SK-N-DZ (cell line): ENCODE measurements at regions not wholly inside any gene's neighbourhood (a gene's known extent, or its start where the extent isn't known, plus 50 kb on each side); places are given as distances from the start of the nearest gene placed in this dataset.
"Not testable (repeated sequence)": the region's sequence is repeated elsewhere in the genome, so short reads cannot be mapped to it uniquely, and the experiment has no call there.

ENCODE experiments used
- DNase-seq: peaks from one replicate; pipeline ENCODE4 v3.0.0-alpha.2; 2015; ENCODE audit warnings: low spot score

DNA sequence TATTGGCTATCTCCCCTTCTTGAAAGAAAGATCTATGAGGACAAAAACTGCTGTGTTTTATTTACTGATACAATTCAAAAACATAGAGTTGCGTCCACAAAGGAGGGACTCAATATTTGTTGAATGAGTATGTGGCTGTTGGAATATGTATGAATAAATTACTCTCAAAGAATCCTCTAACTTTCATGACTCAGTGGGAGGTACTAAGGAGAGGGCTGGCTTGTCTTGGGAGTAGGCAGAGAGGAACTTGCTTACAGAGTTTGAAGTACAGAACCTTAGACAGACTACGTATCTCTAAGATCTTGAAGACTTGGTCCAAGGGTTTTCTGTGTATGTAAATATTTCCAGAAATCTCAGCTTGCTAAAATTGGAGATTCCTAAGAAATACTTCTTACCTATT lies 504.0 kb upstream of the PTCHD4 start:
- DNase-seq = no peak

DNA sequence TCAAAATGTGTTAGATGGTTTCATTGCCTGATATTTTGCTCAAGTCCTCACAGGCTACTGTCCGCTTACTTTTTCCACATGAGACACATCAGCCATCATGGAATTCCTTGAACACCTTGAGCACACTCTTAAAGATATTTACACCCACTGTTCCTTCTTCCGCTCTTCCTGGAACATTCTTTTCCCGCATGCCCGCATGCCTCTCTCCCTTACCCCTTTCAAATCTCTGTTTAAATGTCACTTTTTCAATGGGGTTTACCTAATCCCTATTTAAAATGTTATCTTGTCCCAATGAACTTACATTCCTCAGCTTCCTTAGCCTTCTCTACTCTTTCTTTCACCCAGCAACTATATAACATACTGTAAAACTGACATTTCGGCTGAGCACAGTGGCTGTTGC lies 503.3 kb upstream of the PTCHD4 start:
- no peak for DNase-seq

DNA sequence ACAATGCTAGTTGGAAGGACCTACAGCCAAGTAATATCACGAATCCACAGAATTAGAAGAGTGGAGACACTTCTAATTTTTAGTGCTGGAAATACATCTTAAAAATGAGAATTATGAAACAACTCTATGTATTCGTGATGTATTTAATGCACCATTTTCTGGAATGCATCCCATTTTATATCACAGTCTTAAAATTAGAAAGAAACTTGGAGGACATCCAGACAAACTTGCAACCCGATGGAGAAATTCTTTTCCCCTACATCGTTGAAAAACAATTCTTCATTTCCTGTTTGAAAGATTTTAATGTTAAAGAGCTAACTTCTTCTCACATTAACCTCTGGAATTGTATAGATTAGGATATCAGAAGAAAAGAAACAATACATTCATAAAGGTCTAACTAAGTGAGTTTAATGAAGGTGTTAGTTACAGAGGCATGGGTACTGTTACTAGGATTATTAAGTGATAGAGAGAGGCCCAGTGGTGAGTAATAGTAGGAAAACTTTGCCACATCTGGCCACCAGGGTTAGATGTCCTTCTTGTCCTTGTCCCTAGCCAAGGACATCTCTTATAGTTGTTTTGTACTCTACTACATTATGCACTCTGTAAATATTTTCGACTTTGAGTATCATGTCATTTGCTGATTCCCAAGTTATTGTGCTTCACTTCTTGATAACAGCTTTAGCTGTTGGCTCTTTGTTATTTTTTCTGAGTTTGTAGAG lies 502.4 kb upstream of the PTCHD4 start:
- no peak for DNase-seq

DNA sequence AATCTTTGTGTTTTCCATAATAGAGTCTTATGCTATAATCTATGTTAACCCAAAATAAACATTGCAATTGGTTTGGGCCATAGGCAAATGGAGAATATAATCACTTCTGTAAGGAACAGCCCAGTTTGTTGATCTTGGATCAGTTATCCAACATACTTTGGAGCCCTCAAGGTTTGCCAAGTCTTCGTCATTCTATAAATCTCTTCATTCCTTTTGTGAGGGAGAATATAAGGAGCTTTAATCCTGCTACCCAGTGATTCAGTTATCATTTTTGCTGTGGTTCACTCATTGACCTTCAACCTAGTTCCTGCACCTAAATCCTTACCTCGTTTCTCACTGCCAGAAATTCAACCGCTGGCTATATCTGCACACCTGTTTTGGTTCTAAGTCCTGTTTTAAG lies 500.3 kb upstream of the PTCHD4 start:
- no peak for DNase-seq

DNA sequence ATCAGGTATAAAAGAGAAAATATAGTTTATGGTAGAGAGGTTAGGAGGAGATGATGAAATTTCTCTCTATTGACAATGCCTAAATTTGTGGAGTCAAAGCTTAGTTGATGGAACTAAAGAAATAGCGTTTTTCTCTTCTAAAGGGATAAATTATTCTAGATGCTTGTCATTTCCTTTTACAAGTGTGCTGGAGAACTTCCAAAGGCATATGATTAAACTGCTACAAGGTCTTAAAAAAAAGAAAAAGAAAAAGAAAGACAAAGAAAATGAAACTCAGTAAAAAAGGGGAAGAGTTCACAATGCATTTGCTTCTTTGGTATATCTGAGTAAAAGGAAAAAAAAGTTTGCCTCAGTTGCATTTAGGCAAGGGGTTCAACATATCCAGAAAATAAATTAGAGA lies 499.8 kb upstream of the PTCHD4 start:
- DNase-seq = no peak

DNA sequence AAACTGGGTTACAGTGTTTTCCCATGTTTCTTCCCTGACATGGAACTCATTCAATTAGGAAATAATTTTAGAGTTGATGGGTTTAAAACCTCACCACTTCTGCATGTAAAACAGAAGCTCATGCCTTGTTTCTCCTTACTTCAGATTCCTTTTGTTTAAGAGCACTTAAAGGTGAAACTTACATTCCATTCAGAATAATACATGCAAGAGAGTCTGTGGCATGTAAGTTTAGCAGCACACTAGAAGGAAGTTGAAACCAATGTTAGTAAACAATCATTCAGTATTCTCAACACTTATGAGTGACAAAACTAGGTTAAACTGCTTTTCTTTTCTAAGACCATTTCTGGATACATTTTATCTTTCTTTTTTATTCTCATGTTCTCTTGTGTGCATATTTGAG lies 495.6 kb upstream of the PTCHD4 start:
- DNase-seq = no peak

DNA sequence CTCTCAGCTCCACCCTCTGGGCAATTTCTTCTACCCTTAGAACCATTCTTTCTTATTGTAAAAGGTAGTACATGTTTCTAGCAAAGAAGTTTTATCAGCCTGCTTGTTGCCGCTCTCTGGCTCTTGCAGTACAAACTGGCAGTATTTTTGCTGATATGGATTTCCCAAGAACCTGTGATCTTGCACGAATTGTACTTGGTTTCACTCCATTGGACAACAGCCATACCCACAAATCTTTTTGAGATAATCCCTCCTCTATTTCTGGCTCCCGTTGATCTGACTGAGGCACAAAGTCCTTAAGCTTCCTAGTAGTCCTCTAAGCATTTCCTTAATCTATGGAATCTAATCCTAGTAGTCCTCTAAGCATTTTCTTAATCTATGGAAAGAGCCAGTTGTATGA lies 487.0 kb upstream of the PTCHD4 start:
- no peak for DNase-seq

DNA sequence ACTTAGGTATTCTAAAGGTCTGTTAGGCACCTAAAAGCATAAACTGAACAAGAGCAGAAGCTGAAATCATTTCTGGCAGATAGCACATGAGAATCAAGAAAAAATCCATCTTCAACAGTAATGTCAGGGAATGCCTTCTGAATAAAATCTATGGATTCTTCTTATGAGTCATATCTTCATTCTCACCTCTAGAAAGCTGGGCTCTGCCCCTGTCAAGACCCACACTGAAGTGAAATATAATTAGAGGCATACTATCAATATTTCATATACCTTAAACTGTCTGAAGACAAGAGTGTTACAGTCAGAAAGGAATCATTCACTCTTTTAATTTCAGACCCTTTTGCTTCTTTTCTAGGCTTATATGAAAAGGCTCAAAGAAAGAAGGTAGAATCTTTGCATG lies 485.8 kb upstream of the PTCHD4 start:
- no peak for DNase-seq

DNA sequence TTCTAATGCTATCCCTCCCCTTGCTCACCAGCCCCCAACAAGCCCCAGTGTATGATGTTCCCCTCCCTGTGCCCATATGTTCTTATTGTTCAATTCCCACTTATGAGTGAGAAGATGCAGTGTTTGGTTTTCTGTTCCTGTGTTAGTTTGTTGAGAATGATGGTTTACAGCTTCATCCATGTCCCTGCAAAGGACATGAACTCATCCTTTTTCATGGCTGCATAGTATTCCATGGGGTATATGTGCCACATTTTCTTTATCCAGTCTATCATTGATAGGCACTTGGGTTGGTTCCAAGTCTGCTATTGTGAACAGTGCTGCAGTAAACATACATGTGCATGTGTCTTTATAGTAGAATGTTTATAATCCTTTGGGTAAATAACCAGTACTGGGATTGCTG lies 480.2 kb upstream of the PTCHD4 start:
- not testable (repeated sequence) for DNase-seq

DNA sequence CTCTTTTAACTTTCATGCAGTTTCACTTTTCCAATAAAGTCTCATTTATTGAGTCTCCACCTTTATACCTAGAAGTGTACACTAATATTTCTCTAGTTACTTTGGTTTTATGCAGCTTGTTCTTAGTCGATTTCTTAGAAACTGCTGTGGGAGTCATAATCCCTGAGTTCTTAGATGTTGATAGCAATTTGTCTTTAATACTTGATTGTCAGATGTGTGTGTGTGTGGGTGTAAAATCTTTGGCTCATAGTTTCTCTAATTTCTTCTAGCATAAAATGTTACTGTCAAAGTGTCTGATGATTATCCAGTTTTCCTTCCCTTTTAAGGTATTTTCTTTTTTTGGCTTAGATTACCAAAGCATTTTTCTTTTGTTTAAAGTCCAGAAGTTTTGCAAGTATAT lies 473.8 kb upstream of the PTCHD4 start:
- DNase-seq = no peak

DNA sequence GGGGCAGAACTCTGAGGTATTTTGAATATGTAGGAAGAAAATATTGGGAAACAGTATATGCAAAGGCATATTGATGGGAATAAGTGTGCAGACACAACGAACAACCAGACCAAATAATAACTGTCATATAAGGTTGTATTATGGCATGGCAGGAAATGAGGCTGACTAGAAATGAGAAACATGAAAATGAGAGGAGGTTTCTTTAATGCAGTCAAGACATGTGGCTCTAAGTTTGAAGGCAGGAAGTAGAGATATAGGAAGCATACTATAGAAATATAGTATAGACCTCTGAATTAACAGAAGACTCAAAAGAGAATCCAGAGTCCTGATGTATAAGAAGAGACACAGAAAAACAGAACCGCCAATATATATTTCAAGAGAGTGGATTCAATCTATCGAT lies 459.7 kb upstream of the PTCHD4 start:
- DNase-seq = no peak

DNA sequence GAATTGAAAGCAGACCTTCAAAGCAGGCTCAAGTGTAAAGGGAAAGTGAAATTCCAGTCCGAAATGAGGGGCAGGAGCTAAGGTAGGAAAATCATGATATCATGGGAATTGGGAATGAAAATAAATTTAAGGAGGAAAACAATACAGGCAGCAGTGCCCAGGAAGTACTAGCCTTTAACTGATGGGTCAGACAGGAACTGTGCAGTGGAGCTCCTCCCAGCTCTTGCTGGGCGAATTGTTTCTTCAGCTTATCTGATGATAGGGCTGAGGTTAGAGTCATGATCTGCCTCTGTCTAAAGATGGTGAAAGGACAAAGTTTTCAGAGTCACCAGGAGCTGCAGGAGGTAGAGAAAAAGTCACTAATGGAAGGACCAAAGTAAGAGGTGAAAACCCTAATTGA lies 457.9 kb upstream of the PTCHD4 start:
- DNase-seq = no peak

DNA sequence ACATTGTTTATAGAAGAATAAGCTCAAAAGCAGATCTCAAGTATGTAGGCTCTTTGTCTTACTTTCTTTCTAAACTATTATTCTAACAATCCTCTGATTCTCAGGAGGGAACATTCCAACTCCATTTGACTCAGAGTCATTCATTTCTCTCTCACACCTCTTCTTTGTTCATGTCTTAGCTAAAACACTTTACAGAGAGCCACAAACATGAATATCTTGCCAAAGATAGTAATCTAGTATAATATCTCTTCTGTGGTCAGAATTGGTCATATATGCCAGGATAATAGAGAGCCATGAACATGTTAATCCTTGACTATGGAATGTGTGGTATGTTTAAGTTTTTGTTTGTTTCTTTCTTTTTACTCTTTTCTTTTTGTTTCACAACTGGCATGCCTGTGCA lies 456.0 kb upstream of the PTCHD4 start:
- DNase-seq = no peak

DNA sequence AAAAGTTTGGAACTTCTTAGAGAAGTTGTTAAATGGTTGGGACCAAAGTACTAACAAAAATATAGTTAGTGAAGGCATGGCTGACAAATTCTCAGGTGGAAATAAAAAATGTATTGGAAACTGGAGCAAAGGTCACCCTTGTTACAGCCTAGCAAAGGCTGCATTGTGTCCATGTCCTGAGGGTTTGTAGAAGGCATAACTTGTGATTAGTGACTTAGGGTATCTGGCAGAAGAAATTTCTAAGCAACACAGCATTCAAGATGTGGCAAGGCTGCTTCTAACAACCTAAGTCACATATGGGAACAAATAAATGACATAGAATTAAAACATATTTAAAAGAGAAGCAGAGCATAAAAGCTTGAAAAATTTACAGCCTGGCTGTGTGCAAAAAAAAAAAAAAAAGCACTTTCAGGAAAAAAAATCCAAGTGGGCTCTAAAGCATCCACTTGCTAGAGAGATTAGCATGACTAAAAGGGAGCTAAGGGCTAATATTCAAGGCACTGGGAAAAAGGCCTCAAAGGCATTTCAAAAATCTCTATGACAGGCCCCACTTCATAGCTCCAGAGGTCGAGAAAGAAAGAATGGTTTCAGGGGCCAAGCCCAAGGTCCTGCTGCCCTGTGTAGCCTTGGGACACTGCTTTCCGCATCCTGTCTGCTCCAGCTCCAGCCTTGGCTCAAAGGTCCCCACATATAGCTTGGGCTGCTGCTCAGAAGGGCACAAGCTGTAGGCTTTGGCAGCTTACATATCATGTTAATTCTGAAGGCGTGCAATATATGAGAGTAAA lies 453.2 kb upstream of the PTCHD4 start:
- no peak for DNase-seq

DNA sequence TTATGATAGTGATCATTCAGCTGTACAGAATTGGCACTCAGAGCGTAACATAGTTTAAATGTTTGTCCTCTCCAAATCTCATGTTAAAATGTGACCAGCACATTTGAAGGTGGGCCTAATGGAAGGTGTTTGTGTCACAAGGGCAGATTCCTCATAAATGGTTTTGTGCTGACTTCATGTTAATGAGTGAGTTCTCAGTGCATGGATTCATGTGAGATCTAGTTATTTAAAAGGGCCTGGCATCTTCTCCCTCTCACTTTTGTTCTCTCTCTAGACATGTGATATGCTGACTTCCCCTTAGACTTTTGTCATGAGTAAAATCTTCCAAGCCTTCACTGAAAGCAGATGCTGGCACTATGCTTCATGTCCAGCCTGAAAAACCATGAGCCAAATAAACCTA lies 452.4 kb upstream of the PTCHD4 start:
- no peak for DNase-seq

DNA sequence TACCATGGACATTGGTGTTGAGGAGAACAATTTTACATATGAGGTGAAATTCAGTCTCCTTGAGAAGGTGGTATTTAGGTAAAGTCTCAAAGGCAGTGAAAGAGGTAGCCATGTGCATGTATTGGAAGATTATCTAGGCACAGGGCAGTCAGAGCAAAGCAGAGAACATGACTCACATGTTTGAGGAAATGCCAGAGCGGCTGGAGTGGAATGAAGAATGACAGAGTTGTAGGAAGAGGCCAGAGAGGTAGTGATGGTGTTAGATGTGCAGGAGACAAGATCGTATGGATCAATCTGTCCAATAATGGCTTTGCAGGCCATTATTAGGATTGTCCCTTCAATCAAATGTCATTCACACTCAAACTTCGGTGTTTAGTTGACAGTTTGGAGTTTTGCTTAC lies 449.4 kb upstream of the PTCHD4 start:
- DNase-seq = no peak

DNA sequence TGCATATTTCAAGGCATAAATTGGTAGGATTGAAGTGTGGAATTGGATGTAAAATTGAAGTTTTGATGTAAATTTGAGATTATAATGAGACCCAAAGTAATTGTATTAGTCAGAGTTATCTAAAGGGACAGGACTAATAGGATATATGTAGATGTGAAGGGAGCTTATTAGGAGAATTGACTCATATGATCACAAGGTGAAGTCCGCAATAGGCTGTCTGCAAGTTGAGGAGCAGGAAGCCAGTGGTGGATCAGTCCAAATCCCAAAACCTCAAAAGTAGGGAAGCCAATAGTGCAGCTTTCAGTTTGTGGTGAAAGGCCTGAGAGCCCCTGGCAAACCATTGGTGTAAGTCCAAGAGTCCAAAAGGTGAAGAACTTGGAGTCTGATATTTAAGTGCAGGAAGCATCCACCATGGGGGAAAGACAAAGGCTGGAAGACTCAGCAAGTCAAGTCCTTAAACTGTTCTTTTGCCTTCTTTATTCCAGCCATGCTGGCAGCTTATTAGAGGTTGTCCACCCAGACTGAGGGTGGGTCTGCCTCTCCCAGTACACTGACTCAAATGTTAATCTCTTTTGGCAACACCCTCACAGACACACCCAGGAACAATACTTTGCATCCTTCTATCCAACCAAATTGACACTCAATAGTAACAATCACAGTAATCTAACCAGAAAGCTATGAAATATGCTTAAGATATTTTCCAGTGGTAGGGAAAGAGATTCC lies 442.6 kb upstream of the PTCHD4 start:
- no peak for DNase-seq

DNA sequence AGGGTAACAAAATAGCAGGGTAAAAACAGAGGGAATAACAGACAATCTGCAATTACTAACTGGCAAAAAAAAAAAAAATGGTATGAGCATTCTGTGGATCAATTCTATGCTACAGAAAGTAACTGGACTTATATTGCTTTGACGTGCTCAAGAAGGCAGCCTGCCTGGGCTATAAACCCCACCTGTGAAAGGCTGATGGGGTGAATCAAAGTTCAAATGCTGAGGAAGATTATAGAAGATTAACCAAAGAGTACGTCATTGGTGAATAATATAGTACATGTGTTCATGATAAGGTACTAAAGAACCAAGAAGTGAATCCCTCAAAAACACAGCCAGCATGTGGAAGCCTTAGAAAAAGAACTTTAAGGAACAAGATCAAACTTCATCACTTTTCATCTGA lies 441.9 kb upstream of the PTCHD4 start:
- DNase-seq = no peak

DNA sequence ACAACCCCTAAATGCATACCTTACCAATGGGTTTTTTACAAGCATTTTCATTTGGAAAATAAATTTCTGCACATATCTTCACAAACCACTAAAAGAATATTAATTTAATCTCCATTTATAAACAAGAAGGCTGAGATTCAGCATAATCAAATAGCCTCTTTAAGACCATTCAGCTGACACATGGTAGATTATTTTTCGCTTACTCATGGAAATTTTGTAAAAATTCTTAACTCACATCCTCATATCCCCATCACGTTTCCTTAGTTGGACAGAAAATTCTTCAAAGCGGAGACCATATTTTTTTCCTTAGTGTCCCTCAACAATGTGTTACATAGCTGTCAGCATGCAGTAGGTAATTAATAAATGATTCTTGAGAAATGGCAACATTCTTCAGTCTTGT lies 439.6 kb upstream of the PTCHD4 start:
- DNase-seq = no peak

DNA sequence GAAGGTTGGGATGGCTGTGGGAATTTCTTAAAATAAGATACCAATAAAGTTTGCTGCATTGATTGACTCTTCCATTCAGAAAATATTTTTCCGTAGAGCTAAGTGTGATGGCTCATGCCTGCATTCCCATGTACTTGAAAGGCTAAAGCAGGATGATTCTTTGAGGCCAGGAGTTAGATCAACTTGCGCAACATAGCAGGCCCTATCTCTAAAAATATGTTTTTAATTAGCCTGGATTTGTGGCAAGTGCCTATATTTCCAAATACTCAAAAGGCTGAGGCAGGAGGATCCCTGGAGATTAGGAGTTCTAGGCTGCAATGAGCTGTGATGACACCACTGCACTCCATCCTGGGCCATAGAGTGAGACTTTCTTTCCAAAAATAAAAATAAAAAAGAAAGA lies 431.2 kb upstream of the PTCHD4 start:
- DNase-seq = no peak

DNA sequence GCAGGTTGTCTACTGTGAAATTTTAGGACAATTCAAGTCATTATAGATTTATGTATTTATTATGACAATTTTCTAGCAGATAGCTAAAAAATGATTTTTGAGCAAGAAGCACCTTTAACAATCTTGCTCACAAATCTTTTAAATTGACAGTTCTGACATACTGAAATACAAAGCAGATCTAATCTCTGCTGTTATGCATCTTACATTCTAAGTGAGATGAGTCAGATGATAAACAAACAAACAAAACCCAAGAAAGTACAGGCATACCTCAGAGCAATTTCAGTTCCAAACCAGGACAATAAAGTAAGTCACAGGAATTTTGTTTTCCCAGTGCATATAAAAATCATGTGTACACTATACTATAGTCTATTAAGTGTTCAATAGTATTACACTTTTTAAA lies 430.7 kb upstream of the PTCHD4 start:
- DNase-seq = no peak

DNA sequence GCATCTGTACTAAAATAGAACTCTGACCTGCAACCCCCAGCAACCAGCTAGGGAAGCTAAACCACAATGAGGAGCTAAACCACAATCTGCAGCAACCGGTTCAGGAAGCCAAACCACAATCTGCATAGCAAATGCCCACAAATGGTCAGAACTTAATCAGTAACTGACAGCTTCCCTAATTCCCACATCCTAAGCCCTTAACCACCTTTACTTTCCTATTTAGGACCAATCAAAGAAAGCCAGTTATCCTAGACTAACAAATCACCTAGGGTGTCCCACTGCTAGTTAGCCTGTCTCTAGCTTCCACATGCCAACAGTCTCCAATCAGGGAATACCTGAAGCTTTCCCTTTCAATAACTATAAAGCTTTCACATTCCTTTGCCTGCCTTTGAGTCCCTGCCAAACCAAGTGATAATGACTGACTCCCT lies 424.6 kb upstream of the PTCHD4 start:
- DNase-seq = no peak

DNA sequence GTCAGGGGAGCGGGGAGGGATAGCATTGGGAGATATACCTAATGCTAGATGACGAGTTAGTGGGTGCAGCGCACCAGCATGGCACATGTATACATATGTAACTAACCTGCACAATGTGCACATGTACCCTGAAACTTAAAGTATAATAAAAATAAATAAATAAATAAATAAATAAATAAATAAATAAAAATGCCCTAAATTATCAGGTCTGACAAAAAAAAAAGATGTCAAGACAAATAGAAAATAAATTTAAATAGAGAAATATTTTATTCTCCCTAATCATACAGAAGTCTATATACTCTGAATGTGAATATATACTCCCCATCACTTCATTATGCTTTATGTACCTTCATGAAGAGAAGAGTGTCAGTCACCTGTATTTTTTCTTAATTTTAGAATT lies 420.0 kb upstream of the PTCHD4 start:
- not testable (repeated sequence) for DNase-seq
